K562 (cell line): ENCODE measurements at regions not wholly inside any gene's neighbourhood (a gene's known extent, or its start where the extent isn't known, plus 50 kb on each side); places are given as distances from the start of the nearest gene placed in this dataset.

Source experiments
- ELF1 ChIP-seq: fragments of 200-800 bp; sonication (Bioruptor generic); IDR thresholded peaks from 2 replicates; pipeline ENCODE4 v1.6.1; 2016; ENCODE audit warnings: missing genetic modification characterization, missing compliant biosample characterization
- NUFIP1 ChIP-seq: fragments of 450-650 bp; IDR thresholded peaks from 2 replicates; pipeline ENCODE4 v1.6.1; 2018; ENCODE audit not compliant: partially characterized antibody
- TRIM28 ChIP-seq: fragments of 450-650 bp; IDR thresholded peaks from 2 replicates; pipeline ENCODE4 v1.6.1; 2017
- XRCC4 ChIP-seq: IDR thresholded peaks from one replicate; pipeline ENCODE4 v1.6.1; 2011; ENCODE audit not compliant: insufficient read depth, insufficient read length; ENCODE audit errors: extremely low read depth
- ZNF140 ChIP-seq: fragments of 250-450 bp; sonication (Bioruptor Pico); IDR thresholded peaks from 2 replicates; pipeline ENCODE4 v1.8.0; 2021; ENCODE audit warnings: moderate library complexity, mild to moderate bottlenecking, inconsistent platforms
- ZNF3 ChIP-seq: fragments of 250-450 bp; sonication (Bioruptor Pico); IDR thresholded peaks from 2 replicates; pipeline ENCODE4 v1.5.0; 2021; ENCODE audit warnings: mild to moderate bottlenecking, moderate library complexity
- ZNF445 ChIP-seq: fragments of 250-450 bp; sonication (Bioruptor Pico); IDR thresholded peaks from 2 replicates; pipeline ENCODE4 v1.4.0; 2020; ENCODE audit warnings: low read depth, mild to moderate bottlenecking, moderate library complexity
- TF ChIP-seq, protein P1 (sequence below): fragments of 450-650 bp; IDR thresholded peaks from 2 replicates; pipeline ENCODE4 v1.7.0; 2016; ENCODE audit warnings: borderline replicate concordance
- TF ChIP-seq, protein P2 (sequence below): sonication (generic); formaldehyde crosslinking; IDR thresholded peaks from 2 replicates; pipeline ENCODE4 v1.8.0; 2023; ENCODE audit warnings: mild to moderate bottlenecking, missing genetic modification reagents
- TF ChIP-seq, protein P3 (sequence below), 2 experiments: IDR thresholded peaks; 2 replicates each; pipeline ENCODE4 v1.6.1; 2012; ENCODE audit warnings: improper control_type of control experiment in 2 of 2, low read depth in 2 of 2, low read length in 2 of 2, borderline replicate concordance in 1 of 2

DNA sequence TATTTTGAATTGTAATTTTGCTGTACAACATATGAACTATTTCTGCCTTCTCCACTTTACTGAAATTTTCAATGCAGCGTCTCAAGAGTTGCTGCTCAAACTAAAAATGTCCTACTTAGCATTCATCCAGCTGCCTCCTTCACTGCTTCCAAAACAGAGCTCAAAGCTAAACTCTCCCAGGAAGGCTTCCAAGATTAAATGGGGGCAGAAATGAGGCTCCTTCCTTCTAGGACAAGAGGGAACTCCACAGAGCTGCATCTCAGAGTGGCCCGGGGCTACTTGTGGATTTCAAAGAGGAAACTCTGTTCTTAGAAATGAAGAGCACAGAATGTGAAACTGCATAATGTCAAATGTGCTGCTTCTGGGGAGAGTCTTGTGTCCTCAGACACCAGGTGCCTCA lies 295.9 kb upstream of the NCAM1 start (continued):
- TF ChIP-seq ELF1 (tag) (no peak), NUFIP1 (no peak), TRIM28 (no peak), ZNF140 (CRISPR knock-in tag) (no peak), ZNF445 (CRISPR knock-in tag) (no peak), ZNF3 (no peak), XRCC4 (no peak)
- TF ChIP-seq, protein P1, sequence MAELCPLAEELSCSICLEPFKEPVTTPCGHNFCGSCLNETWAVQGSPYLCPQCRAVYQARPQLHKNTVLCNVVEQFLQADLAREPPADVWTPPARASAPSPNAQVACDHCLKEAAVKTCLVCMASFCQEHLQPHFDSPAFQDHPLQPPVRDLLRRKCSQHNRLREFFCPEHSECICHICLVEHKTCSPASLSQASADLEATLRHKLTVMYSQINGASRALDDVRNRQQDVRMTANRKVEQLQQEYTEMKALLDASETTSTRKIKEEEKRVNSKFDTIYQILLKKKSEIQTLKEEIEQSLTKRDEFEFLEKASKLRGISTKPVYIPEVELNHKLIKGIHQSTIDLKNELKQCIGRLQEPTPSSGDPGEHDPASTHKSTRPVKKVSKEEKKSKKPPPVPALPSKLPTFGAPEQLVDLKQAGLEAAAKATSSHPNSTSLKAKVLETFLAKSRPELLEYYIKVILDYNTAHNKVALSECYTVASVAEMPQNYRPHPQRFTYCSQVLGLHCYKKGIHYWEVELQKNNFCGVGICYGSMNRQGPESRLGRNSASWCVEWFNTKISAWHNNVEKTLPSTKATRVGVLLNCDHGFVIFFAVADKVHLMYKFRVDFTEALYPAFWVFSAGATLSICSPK, result no peak
- TF ChIP-seq, protein P2, sequence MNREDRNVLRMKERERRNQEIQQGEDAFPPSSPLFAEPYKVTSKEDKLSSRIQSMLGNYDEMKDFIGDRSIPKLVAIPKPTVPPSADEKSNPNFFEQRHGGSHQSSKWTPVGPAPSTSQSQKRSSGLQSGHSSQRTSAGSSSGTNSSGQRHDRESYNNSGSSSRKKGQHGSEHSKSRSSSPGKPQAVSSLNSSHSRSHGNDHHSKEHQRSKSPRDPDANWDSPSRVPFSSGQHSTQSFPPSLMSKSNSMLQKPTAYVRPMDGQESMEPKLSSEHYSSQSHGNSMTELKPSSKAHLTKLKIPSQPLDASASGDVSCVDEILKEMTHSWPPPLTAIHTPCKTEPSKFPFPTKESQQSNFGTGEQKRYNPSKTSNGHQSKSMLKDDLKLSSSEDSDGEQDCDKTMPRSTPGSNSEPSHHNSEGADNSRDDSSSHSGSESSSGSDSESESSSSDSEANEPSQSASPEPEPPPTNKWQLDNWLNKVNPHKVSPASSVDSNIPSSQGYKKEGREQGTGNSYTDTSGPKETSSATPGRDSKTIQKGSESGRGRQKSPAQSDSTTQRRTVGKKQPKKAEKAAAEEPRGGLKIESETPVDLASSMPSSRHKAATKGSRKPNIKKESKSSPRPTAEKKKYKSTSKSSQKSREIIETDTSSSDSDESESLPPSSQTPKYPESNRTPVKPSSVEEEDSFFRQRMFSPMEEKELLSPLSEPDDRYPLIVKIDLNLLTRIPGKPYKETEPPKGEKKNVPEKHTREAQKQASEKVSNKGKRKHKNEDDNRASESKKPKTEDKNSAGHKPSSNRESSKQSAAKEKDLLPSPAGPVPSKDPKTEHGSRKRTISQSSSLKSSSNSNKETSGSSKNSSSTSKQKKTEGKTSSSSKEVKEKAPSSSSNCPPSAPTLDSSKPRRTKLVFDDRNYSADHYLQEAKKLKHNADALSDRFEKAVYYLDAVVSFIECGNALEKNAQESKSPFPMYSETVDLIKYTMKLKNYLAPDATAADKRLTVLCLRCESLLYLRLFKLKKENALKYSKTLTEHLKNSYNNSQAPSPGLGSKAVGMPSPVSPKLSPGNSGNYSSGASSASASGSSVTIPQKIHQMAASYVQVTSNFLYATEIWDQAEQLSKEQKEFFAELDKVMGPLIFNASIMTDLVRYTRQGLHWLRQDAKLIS (CRISPR knock-in tag), result no peak
- TF ChIP-seq, protein P3, sequence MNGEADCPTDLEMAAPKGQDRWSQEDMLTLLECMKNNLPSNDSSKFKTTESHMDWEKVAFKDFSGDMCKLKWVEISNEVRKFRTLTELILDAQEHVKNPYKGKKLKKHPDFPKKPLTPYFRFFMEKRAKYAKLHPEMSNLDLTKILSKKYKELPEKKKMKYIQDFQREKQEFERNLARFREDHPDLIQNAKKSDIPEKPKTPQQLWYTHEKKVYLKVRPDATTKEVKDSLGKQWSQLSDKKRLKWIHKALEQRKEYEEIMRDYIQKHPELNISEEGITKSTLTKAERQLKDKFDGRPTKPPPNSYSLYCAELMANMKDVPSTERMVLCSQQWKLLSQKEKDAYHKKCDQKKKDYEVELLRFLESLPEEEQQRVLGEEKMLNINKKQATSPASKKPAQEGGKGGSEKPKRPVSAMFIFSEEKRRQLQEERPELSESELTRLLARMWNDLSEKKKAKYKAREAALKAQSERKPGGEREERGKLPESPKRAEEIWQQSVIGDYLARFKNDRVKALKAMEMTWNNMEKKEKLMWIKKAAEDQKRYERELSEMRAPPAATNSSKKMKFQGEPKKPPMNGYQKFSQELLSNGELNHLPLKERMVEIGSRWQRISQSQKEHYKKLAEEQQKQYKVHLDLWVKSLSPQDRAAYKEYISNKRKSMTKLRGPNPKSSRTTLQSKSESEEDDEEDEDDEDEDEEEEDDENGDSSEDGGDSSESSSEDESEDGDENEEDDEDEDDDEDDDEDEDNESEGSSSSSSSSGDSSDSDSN (IDR thresholded peaks at IDR 0.05; ENCODE audit: borderline replicate concordance in 1 of 2, low read depth in 2 of 2, low read length in 2 of 2), result no peak
